GM12878 (cell line): ENCODE measurements at regions not wholly inside any gene's neighbourhood (a gene's known extent, or its start where the extent isn't known, plus 50 kb on each side); places are given as distances from the start of the nearest gene placed in this dataset.
A peak's percentile ranks its signal among the peaks of the same experiment; 100 is the strongest.

Experiments used
- ASH2L ChIP-seq: fragments of 300-600, 200-600 bp; sonication (generic); IDR thresholded peaks from 2 replicates; pipeline ENCODE4 v1.6.1; 2017; ENCODE audit warnings: low read depth, mild to moderate bottlenecking, borderline replicate concordance
- BACH1 ChIP-seq: fragments of 450-650 bp; IDR thresholded peaks from 2 replicates; pipeline ENCODE4 v1.6.1; 2017; ENCODE audit warnings: mild to moderate bottlenecking, borderline replicate concordance
- CHD4 ChIP-seq: fragments of 200-600 bp; sonication (generic); IDR thresholded peaks from 2 replicates; pipeline ENCODE4 v1.6.1; 2016; ENCODE audit warnings: mild to moderate bottlenecking
- CTCF ChIP-seq, 3 experiments: IDR thresholded peaks in 2 of 3; conservative IDR thresholded peaks in 1 of 3; 2 replicates each; pipeline ENCODE4 v1.5.1; 2011; ENCODE audit warnings: low read depth in 3 of 3, low read length in 3 of 3, mild to moderate bottlenecking in 3 of 3, control low read depth in 2 of 3, moderate library complexity in 2 of 3, inconsistent platforms in 1 of 3, mixed read lengths in 1 of 3; ENCODE audit not compliant: control insufficient read depth in 2 of 3, insufficient read depth in 1 of 3; ENCODE audit errors: extremely low read depth in 1 of 3
- E4F1 ChIP-seq: fragments of 450-650 bp; IDR thresholded peaks from 2 replicates; pipeline ENCODE4 v1.6.1; 2018; ENCODE audit warnings: borderline replicate concordance, mild to moderate bottlenecking; ENCODE audit not compliant: partially characterized antibody
- IKZF1 ChIP-seq: fragments of 450-650 bp; conservative IDR thresholded peaks from 2 replicates; pipeline ENCODE4 v1.6.1; 2017; ENCODE audit warnings: antibody characterized with exemption, mild to moderate bottlenecking
- MTA3 ChIP-seq: IDR thresholded peaks from 2 replicates; pipeline ENCODE4 v1.6.1; 2012; ENCODE audit warnings: low read length, inconsistent platforms, borderline replicate concordance
- MYB ChIP-seq: fragments of 150-350 bp; IDR thresholded peaks from 2 replicates; pipeline ENCODE4 v1.6.1; 2014; ENCODE audit warnings: mild to moderate bottlenecking, low read depth, low read length, borderline replicate concordance
- NFXL1 ChIP-seq: fragments of 450-650 bp; IDR thresholded peaks from 2 replicates; pipeline ENCODE4 v1.6.1; 2017; ENCODE audit warnings: antibody characterized with exemption, mild to moderate bottlenecking, borderline replicate concordance
- NR2C1 ChIP-seq: fragments of 450-650 bp; IDR thresholded peaks from 2 replicates; pipeline ENCODE4 v1.6.1; 2017; ENCODE audit warnings: antibody characterized with exemption, mild to moderate bottlenecking, moderate library complexity
- NRF1 ChIP-seq: conservative IDR thresholded peaks from 2 replicates; pipeline ENCODE4 v1.6.1; 2011; ENCODE audit warnings: mild to moderate bottlenecking, low read depth, low read length, improper control_type of control experiment
- PAX5 ChIP-seq: IDR thresholded peaks from 2 replicates; pipeline ENCODE4 v1.6.1; 2011; ENCODE audit warnings: low read depth, low read length, borderline replicate concordance
- PBX3 ChIP-seq: IDR thresholded peaks from 2 replicates; pipeline ENCODE4 v1.6.1; 2011; ENCODE audit warnings: mild to moderate bottlenecking, low read depth, low read length, moderate library complexity; ENCODE audit not compliant: insufficient replicate concordance
- RAD51 ChIP-seq: fragments of 450-650 bp; IDR thresholded peaks from 2 replicates; pipeline ENCODE4 v1.6.1; 2016; ENCODE audit warnings: moderate library complexity, mild to moderate bottlenecking, inconsistent platforms
- RFX5 ChIP-seq: IDR thresholded peaks from 2 replicates; pipeline ENCODE4 v1.6.1; 2011; ENCODE audit warnings: low read depth, low read length, improper control_type of control experiment
- RUNX3 ChIP-seq: IDR thresholded peaks from 2 replicates; pipeline ENCODE4 v1.6.1; 2012; ENCODE audit warnings: low read length, inconsistent platforms
- SPI1 ChIP-seq: IDR thresholded peaks from 2 replicates; pipeline ENCODE4 v1.6.1; 2011; ENCODE audit warnings: low read depth, mild to moderate bottlenecking, low read length, moderate library complexity, borderline replicate concordance; ENCODE audit not compliant: insufficient read depth
- TAF1 ChIP-seq: IDR thresholded peaks from 2 replicates; pipeline ENCODE4 v1.6.1; 2011; ENCODE audit warnings: mild to moderate bottlenecking, low read depth, low read length, borderline replicate concordance
- ZNF384 ChIP-seq: IDR thresholded peaks from 2 replicates; pipeline ENCODE4 v1.6.1; 2012; ENCODE audit warnings: low read depth, mild to moderate bottlenecking, low read length, improper control_type of control experiment, borderline replicate concordance
- ZNF592 ChIP-seq: fragments of 450-650 bp; IDR thresholded peaks from 2 replicates; pipeline ENCODE4 v1.6.1; 2017; ENCODE audit warnings: mild to moderate bottlenecking, moderate library complexity

- TF ChIP-seq SPI1 (no peak), TAF1 (no peak), NR2C1 (no peak), ZNF592 (no peak), E4F1 (no peak), ZNF384 (no peak), MTA3 (0 out of 2 replicates have a peak, but pooled peaks have one; percentile 68), NFXL1 (no peak), RAD51 (no peak), RUNX3 (peak; percentile 99), PBX3 (no peak), ASH2L (no peak), BACH1 (no peak), CHD4 (no peak), RFX5 (no peak), PAX5 (peak; percentile 48; the same call in 1 of the 2 replicates), MYB (no peak), NRF1 (no peak), CTCF (IDR thresholded peaks at IDR 0.05 in 2 of 3, conservative IDR thresholded peaks at IDR 0.05 in 1 of 3; ENCODE audit: control insufficient read depth in 2 of 3, extremely low read depth in 1 of 3, insufficient read depth in 1 of 3, low read depth in 3 of 3, low read length in 3 of 3) (no peak), IKZF1 (peak; percentile 88)
Observed at GRCh38 chr2:8378016-8378810, 303.6 kb upstream of the ID2 start (continued).
